ENCODE measurements at regions not wholly inside any gene's neighbourhood (a gene's known extent, or its start where the extent isn't known, plus 50 kb on each side); places are given as distances from the start of the nearest gene placed in this dataset.

DNA sequence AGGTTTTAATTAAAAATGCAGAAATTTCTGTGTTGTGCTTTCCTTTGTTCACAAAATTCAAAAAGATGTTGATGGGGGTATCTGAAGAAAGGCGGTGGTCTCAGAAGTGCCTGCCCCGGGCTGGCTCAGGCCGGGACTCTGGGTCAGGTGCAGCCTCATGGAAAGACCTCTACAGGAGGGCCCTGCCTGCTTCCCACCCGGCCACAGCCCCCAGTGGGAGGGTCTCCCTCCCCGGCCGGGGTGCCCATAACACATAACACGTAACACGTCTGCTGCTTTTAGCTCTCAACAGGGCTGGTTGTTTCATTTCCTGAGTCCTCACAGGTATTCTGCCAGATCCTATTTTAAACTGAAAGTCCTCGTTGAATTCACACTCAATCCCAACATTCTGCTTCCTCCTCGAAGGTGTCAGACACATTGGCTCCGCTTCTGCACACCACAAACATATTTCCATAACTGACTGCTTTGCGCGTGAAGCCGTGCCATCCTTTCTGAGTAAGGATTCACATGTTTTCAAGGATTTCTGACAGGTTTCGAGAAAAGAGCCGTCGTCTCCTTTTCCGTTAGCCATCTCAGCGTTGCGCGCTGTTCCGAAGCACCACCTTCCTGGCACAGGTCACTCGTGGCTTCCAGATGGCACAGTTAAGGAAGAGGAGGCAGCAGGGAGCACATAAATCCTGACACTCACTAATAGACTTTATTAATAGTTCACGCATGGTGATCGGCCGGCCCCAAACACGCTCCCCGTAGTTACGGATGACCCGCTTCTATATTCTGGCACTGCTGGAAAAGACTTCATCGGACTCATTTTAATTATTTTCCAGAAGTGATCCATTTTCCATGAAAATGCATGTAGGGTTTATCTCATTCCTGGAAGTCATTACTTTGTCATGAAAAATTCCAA lies 569.3 kb downstream of the BRD1 start:
- BruUV-seq (replicated peaks) = no TSS peak
- Histone ChIP-seq H3K23ac (ENCODE audit: low read depth, low read length) (no peak overlapping the region), H3K4me3 (ENCODE audit: insufficient read depth, low read depth, low read length) (no peak overlapping the region), H3K4ac (ENCODE audit: low read depth, low read length) (no peak overlapping the region), H2BK20ac (ENCODE audit: low read depth, low read length) (no peak overlapping the region), H2AK5ac (ENCODE audit: low read depth, low read length) (no peak overlapping the region), H4K5ac (ENCODE audit: low read depth, low read length) (no peak overlapping the region), H3K27me3 (ENCODE audit: control insufficient read depth, insufficient read depth, low read length) (no peaks in the 10 kb centered on the region), H2BK120ac (ENCODE audit: low read depth, low read length) (no peak overlapping the region), H2AFZ (replicated peaks; ENCODE audit: low read length, poor library complexity) (no peak overlapping the region), H3K9me3 (ENCODE audit: control insufficient read depth, insufficient read depth, low read length) (peaks cover 53% of the 10 kb centered on the region), H4K91ac (ENCODE audit: insufficient read depth, low read depth, low read length) (no peak overlapping the region), H3K4me2 (ENCODE audit: low read depth, low read length) (no peak overlapping the region), H3K36me3 (ENCODE audit: control insufficient read depth, insufficient read depth, low read length) (no peaks in the 10 kb centered on the region), H3K9me1 (ENCODE audit: insufficient read depth, low read length) (no peaks in the 10 kb centered on the region), H4K8ac (ENCODE audit: low read depth in 2 of 2, low read length in 2 of 2) (no peak overlapping the region), H3K4me1 (ENCODE audit: control insufficient read depth, insufficient read depth, low read length) (no peaks in the 10 kb centered on the region), H3K9ac (ENCODE audit: low read depth, low read length) (no peak overlapping the region), H3K14ac (replicated peaks; ENCODE audit: low read depth, low read length) (no peak overlapping the region), H2BK5ac (ENCODE audit: low read depth, low read length, poor library complexity, severe bottlenecking) (no peak overlapping the region), H3K18ac (ENCODE audit: low read depth, low read length) (no peak overlapping the region), H3K79me1 (ENCODE audit: low read depth in 1 of 2, low read length in 2 of 2) (no peaks in the 10 kb centered on the region), H3K56ac (ENCODE audit: extremely low read depth, insufficient read depth, low read length) (no peak overlapping the region), H2BK15ac (ENCODE audit: low read depth, low read length) (no peak overlapping the region), H3K27ac (ENCODE audit: insufficient read depth, low read length) (no peak overlapping the region), H2AK9ac (replicated peaks; ENCODE audit: low read depth, low read length, poor library complexity) (no peak overlapping the region), H4K20me1 (ENCODE audit: insufficient read depth, low read length) (no peaks in the 10 kb centered on the region)
- intact Hi-C loops (cut with micrococcal nuclease) (no loop called here), in situ Hi-C loops (cut with MboI; ENCODE audit: low sequenced_read_pairs) (no loop called here), dilution Hi-C loops (cut with HindIII; ENCODE audit: low sequenced_read_pairs, unreplicated experiment) (no loop called here)
- no peak for TF ChIP-seq BHLHE40 (IDR thresholded peaks at IDR 0.05; ENCODE audit: low read depth, low read length)
- TF ChIP-seq CEBPB (IDR thresholded peaks at IDR 0.05; ENCODE audit: low read depth, low read length) = no peak
- TF ChIP-seq USF2 (IDR thresholded peaks at IDR 0.05; ENCODE audit: low read depth, low read length) = no peak
- TF ChIP-seq RAD21 (IDR thresholded peaks at IDR 0.05; ENCODE audit: low read length) = no peak
- TF ChIP-seq FOS (IDR thresholded peaks at IDR 0.05; ENCODE audit: low read depth, low read length) = no peak
- TF ChIP-seq POLR2A (IDR thresholded peaks at IDR 0.05; ENCODE audit: low read depth, low read length) = no peak
- TF ChIP-seq RCOR1 (IDR thresholded peaks at IDR 0.05; ENCODE audit: insufficient replicate concordance, low read length) = no peak
- TF ChIP-seq, protein P1, sequence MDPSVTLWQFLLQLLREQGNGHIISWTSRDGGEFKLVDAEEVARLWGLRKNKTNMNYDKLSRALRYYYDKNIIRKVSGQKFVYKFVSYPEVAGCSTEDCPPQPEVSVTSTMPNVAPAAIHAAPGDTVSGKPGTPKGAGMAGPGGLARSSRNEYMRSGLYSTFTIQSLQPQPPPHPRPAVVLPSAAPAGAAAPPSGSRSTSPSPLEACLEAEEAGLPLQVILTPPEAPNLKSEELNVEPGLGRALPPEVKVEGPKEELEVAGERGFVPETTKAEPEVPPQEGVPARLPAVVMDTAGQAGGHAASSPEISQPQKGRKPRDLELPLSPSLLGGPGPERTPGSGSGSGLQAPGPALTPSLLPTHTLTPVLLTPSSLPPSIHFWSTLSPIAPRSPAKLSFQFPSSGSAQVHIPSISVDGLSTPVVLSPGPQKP (IDR thresholded peaks at IDR 0.05; ENCODE audit: borderline replicate concordance, low read depth, low read length) = no peak
- no peak for TF ChIP-seq MAZ (IDR thresholded peaks at IDR 0.05; ENCODE audit: borderline replicate concordance, low read depth, low read length)
- no peak for TF ChIP-seq MXI1 (IDR thresholded peaks at IDR 0.05; ENCODE audit: borderline replicate concordance, low read depth, low read length)
- TF ChIP-seq, protein P2, sequence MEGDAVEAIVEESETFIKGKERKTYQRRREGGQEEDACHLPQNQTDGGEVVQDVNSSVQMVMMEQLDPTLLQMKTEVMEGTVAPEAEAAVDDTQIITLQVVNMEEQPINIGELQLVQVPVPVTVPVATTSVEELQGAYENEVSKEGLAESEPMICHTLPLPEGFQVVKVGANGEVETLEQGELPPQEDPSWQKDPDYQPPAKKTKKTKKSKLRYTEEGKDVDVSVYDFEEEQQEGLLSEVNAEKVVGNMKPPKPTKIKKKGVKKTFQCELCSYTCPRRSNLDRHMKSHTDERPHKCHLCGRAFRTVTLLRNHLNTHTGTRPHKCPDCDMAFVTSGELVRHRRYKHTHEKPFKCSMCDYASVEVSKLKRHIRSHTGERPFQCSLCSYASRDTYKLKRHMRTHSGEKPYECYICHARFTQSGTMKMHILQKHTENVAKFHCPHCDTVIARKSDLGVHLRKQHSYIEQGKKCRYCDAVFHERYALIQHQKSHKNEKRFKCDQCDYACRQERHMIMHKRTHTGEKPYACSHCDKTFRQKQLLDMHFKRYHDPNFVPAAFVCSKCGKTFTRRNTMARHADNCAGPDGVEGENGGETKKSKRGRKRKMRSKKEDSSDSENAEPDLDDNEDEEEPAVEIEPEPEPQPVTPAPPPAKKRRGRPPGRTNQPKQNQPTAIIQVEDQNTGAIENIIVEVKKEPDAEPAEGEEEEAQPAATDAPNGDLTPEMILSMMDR (conservative IDR thresholded peaks at IDR 0.05; ENCODE audit: low read depth, low read length) = no peak
- no peak for TF ChIP-seq NFE2L2 (IDR thresholded peaks at IDR 0.05; ENCODE audit: low read depth, low read length)
- TF ChIP-seq MAFK (IDR thresholded peaks at IDR 0.05; ENCODE audit: low read depth, low read length) = no peak
- TF ChIP-seq RFX5 (IDR thresholded peaks at IDR 0.05; ENCODE audit: low read depth, low read length) = no peak
- no peak for TF ChIP-seq SMC3 (IDR thresholded peaks at IDR 0.05; ENCODE audit: low read depth, low read length)
- no peak for TF ChIP-seq CHD1 (IDR thresholded peaks at IDR 0.05; ENCODE audit: low read depth, low read length)
- ATAC-seq (ENCODE audit: low read depth) = no peak
- WGBS, 2 experiments (ENCODE audit: extremely low coverage in 2 of 2, insufficient read length in 1 of 2) = 70% methylated on average over 19 of the region's 31 CpGs; no CpG with 5 or more reads in 1 of the 2 experiments
- POLR2A ChIA-PET (ENCODE audit: unreplicated experiment) = no interaction called here
- CTCF ChIA-PET = no interaction called here
- DNase-seq = no peak

Measured in IMR-90 (cell line).